Epithelial cell of esophagus (primary cell): ENCODE measurements at regions not wholly inside any gene's neighbourhood (a gene's known extent, or its start where the extent isn't known, plus 50 kb on each side); places are given as distances from the start of the nearest gene placed in this dataset.

ENCODE experiments used
- DNase-seq: peaks from one replicate; pipeline ENCODE4 v3.0.0; 2010; ENCODE audit warnings: low read depth
- H3K4me3 ChIP-seq: 2 replicates; pipeline ENCODE4 v1.5.1; 2011; ENCODE audit warnings: mild to moderate bottlenecking, low read length, control low read depth
- CTCF ChIP-seq: IDR thresholded peaks from 2 replicates; pipeline ENCODE4 v1.5.1; 2011; ENCODE audit warnings: low read depth, mild to moderate bottlenecking, low read length, control low read depth, inconsistent platforms; ENCODE audit not compliant: insufficient read depth; ENCODE audit errors: missing control alignments

GRCh38 chr2:176963568-176964287, 248.9 kb upstream of the HNRNPA3 start:
- no peak for TF ChIP-seq CTCF
- no peak overlapping the region for H3K4me3 ChIP-seq
- DNase-seq: no peak

DNA sequence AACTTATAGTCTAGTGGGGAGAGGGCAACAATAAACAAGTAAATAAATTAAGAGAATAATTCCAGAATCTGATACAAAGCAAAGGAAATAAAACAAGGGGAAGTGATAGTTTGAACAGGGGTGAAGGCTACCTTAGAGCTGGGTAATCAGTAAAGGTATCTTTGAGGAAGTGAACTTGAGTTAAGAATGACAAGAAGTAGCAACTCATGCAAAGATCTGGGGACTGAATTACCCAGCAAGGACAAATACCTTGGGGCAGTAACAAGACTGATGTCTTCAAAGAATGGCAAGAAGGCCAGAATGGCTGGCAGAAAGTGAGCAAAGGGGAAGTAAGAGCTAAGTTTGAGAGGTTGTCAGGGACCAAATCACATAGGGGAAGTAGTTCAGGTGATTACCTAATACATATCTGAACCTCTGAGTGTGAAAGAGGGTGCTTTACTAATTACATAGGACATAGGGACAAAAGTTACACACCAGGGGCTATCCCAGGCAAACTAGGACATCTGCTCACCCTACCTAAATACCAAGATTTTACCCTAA, 244.6 kb upstream of the HNRNPA3 start:
- no peak for TF ChIP-seq CTCF
- no peak overlapping the region for H3K4me3 ChIP-seq
- no peak for DNase-seq

DNA sequence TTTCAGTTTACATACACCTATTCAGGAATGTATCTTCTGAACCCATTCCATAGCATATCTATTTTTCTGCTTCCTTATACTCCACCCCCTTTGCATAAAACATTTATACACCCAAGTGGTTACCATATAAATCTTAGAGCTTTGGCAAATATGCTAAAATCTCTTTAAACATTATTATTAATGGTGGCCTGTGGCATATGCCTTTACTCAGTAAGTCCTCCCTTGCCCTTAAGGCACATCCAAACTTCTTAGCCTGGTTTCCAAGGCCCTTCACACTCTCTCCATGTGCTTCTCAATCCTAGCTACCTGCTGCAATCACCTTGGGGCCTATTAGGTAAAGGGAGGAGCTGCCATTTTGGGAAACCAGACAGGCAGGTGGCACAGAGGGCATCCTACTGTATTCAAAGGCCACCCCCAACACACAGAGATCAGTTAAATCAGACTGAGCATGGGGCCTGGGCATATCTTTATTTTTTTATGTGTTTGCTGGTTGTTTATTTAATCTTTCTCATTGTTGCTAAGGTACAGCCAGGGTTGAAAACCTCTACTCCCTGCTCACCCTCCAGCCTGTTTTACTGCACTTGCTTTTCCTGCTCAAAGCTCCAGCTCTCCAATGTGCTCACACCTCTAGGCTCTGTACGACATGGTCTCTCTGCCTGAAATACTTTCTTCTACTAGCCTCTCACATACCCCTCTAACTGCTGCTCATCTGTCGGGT, 242.8 kb upstream of the HNRNPA3 start:
- no peak for TF ChIP-seq CTCF
- H3K4me3 ChIP-seq: no peak overlapping the region
- DNase-seq: no peak

DNA sequence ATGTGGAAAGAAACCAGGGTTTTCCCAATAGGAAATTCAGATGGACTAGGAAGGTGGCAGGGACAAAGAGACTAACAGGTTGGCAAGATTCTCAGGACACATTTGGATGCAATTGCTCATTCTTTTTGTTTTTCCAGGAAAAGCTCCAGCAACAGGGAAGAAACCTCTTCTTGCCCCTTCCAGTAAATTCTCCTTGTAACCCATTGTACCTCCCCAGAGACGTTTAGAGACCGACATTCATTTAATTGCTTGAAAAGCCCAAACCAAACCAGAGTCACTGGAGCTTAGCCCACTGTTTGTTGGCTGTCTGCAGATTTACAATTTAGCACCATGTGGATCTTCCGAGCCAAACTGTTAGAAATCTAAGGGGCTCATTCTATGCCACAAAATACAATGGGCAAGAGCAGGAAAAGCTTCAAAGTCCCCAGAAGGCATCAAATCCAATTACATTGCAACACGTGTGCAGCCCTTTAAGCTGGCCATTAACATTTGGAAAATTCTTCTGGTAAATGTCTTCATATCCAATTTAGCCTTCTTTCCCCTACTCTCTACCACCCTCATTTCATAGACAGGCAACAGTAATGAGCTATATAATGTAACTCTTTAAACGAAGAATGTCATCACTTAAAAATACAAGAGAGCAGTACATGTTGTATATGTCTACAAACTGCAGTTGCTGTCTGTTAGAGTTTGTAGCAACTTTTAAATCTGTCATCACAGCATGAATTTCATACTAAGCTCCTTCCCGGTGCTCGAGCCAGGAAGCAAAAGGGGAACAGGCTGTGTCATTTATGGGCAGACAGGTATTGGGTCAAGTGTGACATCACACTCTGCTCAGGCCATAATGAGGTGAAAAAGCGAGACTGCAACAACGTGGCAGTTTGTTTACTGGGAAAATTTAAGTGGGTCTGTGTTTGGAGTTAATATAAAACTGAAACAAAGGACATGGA, 235.6 kb upstream of the HNRNPA3 start:
- TF ChIP-seq CTCF: no peak
- no peak overlapping the region for H3K4me3 ChIP-seq
- DNase-seq: no peak

DNA sequence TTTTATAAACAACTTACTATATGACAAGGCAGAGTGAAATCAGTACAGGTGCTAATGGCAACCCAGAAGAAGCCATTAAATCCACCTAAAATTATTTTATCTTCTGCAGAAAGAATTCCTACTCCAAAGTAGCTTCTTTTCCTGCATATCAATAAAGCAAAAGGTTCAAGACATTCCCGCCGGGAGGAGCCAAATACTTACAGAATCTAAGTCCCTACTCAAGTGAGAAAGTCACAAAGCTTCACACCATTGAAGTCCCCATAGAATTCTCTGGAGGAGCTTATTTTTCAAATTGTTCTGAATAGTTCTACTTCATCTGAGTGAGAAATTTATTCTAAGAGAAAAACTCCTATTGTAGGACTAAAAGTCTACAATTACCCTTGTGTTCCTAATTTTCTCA, 233.7 kb upstream of the HNRNPA3 start:
- no peak for TF ChIP-seq CTCF
- no peak for DNase-seq

DNA sequence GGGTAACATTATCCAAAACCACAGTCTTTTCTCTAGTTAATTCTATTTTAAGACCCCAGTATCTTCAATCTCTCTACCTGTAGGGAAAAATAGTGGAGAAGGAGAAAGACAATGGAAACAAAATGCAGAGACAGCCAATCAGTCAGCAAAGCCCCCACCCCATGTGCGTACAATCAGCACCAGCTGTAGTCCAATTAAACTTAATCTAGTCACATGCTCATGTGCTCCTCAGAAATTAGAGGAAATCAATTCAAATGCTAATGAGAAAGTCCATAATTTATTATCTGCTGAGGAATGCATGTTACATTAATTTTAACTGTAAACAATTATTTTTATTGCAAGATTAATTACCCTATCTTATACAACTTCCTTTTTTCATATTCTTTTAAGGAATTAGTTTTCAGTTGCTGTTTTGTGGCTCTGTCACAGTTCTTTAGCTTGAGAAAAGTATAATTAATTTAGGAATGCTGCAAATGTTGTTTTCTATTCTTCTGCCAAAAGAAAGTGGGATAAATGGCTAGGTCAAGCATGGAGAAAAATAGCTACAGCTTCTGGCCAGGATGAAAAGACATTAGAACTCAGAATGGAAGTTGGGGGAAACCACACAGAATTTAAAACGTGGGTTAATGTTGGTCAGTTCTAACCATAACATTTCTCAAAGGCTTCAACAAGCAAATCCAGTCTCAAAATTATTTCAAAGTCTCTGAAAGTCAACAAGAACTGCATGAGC, 232.4 kb upstream of the HNRNPA3 start:
- TF ChIP-seq CTCF: no peak
- no peak for DNase-seq
- H3K4me3 ChIP-seq: no peak overlapping the region

More for the DNA sequence above, 233.7 kb upstream of the HNRNPA3 start:
- no peak overlapping the region for H3K4me3 ChIP-seq
